ENCODE measurements at regions not wholly inside any gene's neighbourhood (a gene's known extent, or its start where the extent isn't known, plus 50 kb on each side); places are given as distances from the start of the nearest gene placed in this dataset.

GRCh38 chr6:139666284-139666683 lies 291.8 kb upstream of the CITED2 start (continued):
- TF ChIP-seq ZHX1 (conservative IDR thresholded peaks at IDR 0.05; ENCODE audit: low read length): no peak
- TF ChIP-seq ARHGAP35 (IDR thresholded peaks at IDR 0.05; ENCODE audit: partially characterized antibody): no peak
- TF ChIP-seq MTA1 (IDR thresholded peaks at IDR 0.05; ENCODE audit: borderline replicate concordance): no peak
- no peak for TF ChIP-seq HDAC8 (tag; IDR thresholded peaks at IDR 0.05)
- TF ChIP-seq FUS (optimal IDR thresholded peaks at IDR 0.05; ENCODE audit: low read depth, low read length): no peak
- no peak for TF ChIP-seq ARID1B (IDR thresholded peaks at IDR 0.05)
- no peak for TF ChIP-seq NONO (IDR thresholded peaks at IDR 0.05; ENCODE audit: low read depth in 2 of 2, low read length in 1 of 2)
- TF ChIP-seq POLR3G (IDR thresholded peaks at IDR 0.05; ENCODE audit: extremely low read depth, insufficient read length, insufficient replicate concordance): no peak

GRCh38 chr6:139663996-139664395 lies 289.5 kb upstream of the CITED2 start:
- intact Hi-C loops (cut with micrococcal nuclease): no loop called here
- in situ Hi-C loops (cut with MboI): no loop called here
- FAIRE-seq: no peak
- Histone ChIP-seq H3K4me2 (ENCODE audit: insufficient read depth, low read length) (no peak overlapping the region), H3K4me3 (no peak overlapping the region), H3K9me1 (ENCODE audit: control insufficient read depth, insufficient read depth, low read length) (no peaks in the 10 kb centered on the region), H4K20me1 (replicated peaks; ENCODE audit: control insufficient read depth, insufficient read depth, low read length) (no peaks in the 10 kb centered on the region), H3K9ac (ENCODE audit: insufficient read depth in 1 of 2, low read depth in 2 of 2, low read length in 2 of 2) (no peak overlapping the region), H3K9me3 (replicated peaks; ENCODE audit: control insufficient read depth, insufficient read depth, low read depth, low read length) (peaks cover 4% of the 10 kb centered on the region; the same call in 1 of the 2 replicates), H3K27me3 (ENCODE audit: control insufficient read depth in 2 of 2, insufficient read depth in 2 of 2, low read length in 2 of 2) (no peaks in the 10 kb centered on the region), H3K4me1 (replicated peaks in 1 of 2; ENCODE audit: control insufficient read depth in 2 of 2, insufficient read depth in 2 of 2, low read length in 2 of 2) (no peaks in the 10 kb centered on the region; a peak in 1 of 5 replicates), H3K79me2 (ENCODE audit: control insufficient read depth, insufficient read depth, low read length) (no peaks in the 10 kb centered on the region), H3K36me3 (ENCODE audit: control insufficient read depth, insufficient read depth, low read length) (no peaks in the 10 kb centered on the region), H2AFZ (ENCODE audit: low read depth, low read length) (no peak overlapping the region), H3K27ac (ENCODE audit: extremely low read depth, low read depth, low read length) (no peak overlapping the region)
- BruUV-seq (replicated peaks): no TSS peak
- WGBS (ENCODE audit: insufficient coverage, low coverage, missing lambda C conversion rate): 100% methylated on average over 1 of the region's 1 CpG
- ATAC-seq: no peak
- ChIA-PET POLR2A (no interaction called here), CTCF (ENCODE audit: low intra/inter-chr PET ratio) (no interaction called here)
- TF ChIP-seq ZNF79 (CRISPR knock-in tag; IDR thresholded peaks at IDR 0.05; ENCODE audit: low read depth) (no peak), ATF7 (IDR thresholded peaks at IDR 0.05) (no peak), ZBTB17 (CRISPR knock-in tag; IDR thresholded peaks at IDR 0.05) (no peak), ETV5 (CRISPR knock-in tag; IDR thresholded peaks at IDR 0.05; ENCODE audit: low read depth) (no peak), RBM14 (IDR thresholded peaks at IDR 0.05; ENCODE audit: borderline replicate concordance, insufficient read depth, low read depth, low read length) (no peak), ZNF146 (CRISPR knock-in tag; IDR thresholded peaks at IDR 0.05; ENCODE audit: unreplicated experiment) (peak; percentile 48), MEF2A (IDR thresholded peaks at IDR 0.05; ENCODE audit: control insufficient read depth, low read depth, low read length) (no peak), GTF2B (IDR thresholded peaks at IDR 0.05; ENCODE audit: extremely low read depth, insufficient read length) (no peak), C11orf30 (IDR thresholded peaks at IDR 0.05; ENCODE audit: low read depth) (no peak), SMARCA4 (IDR thresholded peaks at IDR 0.05) (no peak), MEF2D (tag; conservative IDR thresholded peaks at IDR 0.05; ENCODE audit: low read depth) (no peak), ZNF511 (CRISPR knock-in tag; IDR thresholded peaks at IDR 0.05) (no peak), RBM25 (IDR thresholded peaks at IDR 0.05; ENCODE audit: low read depth, low read length, severe bottlenecking) (peak; percentile 42)
- no peak for DNase-seq (ENCODE audit: extremely low read depth in 1 of 4, low spot score in 3 of 4)

Measured in K562 (cell line).